Thoracic aorta (tissue), 2 donors: ENCODE measurements at regions not wholly inside any gene's neighbourhood (a gene's known extent, or its start where the extent isn't known, plus 50 kb on each side); places are given as distances from the start of the nearest gene placed in this dataset.

Source experiments
- ATAC-seq: fragments of 150-250 bp; one replicate; pipeline ENCODE4 v1.8.0; 2017; ENCODE audit warnings: low read depth; ENCODE audit not compliant: insufficient number of reproducible peaks, low FRiP score
- DNase-seq: peaks from one replicate; pipeline ENCODE4 v3.0.0-alpha.2; 2020; ENCODE audit warnings: low spot score
- H3K27ac ChIP-seq, 2 donors: fragments of 200-600 bp; sonication (generic); 1 replicate in 1 of 2; 2 replicates in 1 of 2; pipeline ENCODE4 v1.5.1; 2016; ENCODE audit warnings: mild to moderate bottlenecking in 2 of 2, moderate library complexity in 2 of 2
- H3K27me3 ChIP-seq: fragments of 200-600 bp; sonication (generic); replicated peaks from 2 replicates; pipeline ENCODE4 v1.6.0; 2016; ENCODE audit warnings: mild to moderate bottlenecking; ENCODE audit not compliant: insufficient read depth
- H3K36me3 ChIP-seq: fragments of 200-600 bp; sonication (generic); one replicate; pipeline ENCODE4 v1.5.1; 2016
- H3K4me1 ChIP-seq, 2 donors: fragments of 200-600 bp; sonication (generic); 1 replicate in 1 of 2; 2 replicates in 1 of 2; pipeline versions ENCODE4 v1.5.1 to v1.6.0; 2016; ENCODE audit warnings: low read depth in 2 of 2, mild to moderate bottlenecking in 1 of 2; ENCODE audit not compliant: control insufficient read depth in 1 of 2
- H3K4me3 ChIP-seq: fragments of 200-600 bp; sonication (generic); 2 replicates; pipeline ENCODE4 v1.5.1; 2016; ENCODE audit warnings: mild to moderate bottlenecking
- H3K9me3 ChIP-seq: fragments of 200-600 bp; sonication (generic); 2 replicates; pipeline ENCODE4 v1.5.1; 2016
- TF ChIP-seq, protein P1 (sequence below): fragments of 200-600 bp; sonication (generic); IDR thresholded peaks from one replicate; pipeline ENCODE4 v1.5.1; 2019; ENCODE audit warnings: antibody characterized with exemption

DNA sequence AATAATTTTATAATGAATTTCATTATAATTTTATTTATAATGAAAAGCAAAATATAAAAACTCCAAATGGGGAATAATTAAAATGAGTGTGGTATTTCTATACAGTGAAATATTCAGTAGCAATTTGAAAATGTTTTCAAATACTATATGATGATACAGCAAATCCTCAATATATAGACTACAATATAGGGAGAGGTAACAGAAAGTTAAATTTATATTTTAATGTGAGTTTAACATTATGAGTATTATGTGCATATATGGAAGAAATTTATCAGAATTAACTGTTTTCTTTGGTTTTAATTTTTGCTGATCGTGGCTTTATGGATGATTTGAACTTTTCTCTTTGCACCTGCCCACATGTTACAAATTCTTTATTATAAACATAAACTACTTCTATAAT lies 500.9 kb upstream of the ARRDC3 start:
- H3K4me1 ChIP-seq = no peaks in the 10 kb centered on the region
- H3K9me3 ChIP-seq = no peaks in the 10 kb centered on the region
- no peak for ATAC-seq
- no peak for DNase-seq
- no peaks in the 10 kb centered on the region for H3K36me3 ChIP-seq
- no peak overlapping the region for H3K27ac ChIP-seq
- no peak overlapping the region for H3K4me3 ChIP-seq
- TF ChIP-seq, protein P1, sequence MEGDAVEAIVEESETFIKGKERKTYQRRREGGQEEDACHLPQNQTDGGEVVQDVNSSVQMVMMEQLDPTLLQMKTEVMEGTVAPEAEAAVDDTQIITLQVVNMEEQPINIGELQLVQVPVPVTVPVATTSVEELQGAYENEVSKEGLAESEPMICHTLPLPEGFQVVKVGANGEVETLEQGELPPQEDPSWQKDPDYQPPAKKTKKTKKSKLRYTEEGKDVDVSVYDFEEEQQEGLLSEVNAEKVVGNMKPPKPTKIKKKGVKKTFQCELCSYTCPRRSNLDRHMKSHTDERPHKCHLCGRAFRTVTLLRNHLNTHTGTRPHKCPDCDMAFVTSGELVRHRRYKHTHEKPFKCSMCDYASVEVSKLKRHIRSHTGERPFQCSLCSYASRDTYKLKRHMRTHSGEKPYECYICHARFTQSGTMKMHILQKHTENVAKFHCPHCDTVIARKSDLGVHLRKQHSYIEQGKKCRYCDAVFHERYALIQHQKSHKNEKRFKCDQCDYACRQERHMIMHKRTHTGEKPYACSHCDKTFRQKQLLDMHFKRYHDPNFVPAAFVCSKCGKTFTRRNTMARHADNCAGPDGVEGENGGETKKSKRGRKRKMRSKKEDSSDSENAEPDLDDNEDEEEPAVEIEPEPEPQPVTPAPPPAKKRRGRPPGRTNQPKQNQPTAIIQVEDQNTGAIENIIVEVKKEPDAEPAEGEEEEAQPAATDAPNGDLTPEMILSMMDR = no peak
- H3K27me3 ChIP-seq = no peaks in the 10 kb centered on the region

DNA sequence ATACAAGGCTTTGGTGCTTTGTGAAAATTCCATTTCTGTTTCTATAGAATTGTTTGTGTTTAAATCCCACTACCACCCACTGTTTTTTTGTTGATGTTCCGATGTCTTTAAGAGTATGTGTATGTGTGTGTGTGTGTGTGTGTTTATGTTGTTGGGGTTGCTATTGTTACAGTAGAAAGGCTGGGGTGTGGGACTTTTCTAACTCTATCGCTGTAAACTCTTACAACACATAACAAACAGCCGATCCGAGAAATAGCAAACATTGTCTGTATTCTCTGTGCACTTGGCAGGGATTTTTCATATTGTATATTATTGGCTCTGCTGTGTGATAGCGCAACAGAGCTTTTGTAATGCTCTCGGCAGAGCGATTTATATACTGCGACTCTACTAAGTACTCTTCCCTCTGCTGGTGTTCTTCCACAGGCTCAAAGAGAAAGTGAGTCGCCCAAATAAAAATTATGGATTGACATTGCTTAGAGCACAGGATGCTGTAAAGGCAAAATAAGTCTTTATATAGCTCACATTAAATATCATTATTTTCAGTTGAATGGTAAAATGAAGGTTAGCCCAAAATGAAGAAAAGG lies 492.2 kb upstream of the ARRDC3 start:
- no peaks in the 10 kb centered on the region for H3K36me3 ChIP-seq
- ATAC-seq (no peak), DNase-seq (no peak)
- no peaks in the 10 kb centered on the region for H3K9me3 ChIP-seq
- H3K4me3 ChIP-seq = no peak overlapping the region
- H3K27ac ChIP-seq = no peak overlapping the region
- H3K4me1 ChIP-seq = no peaks in the 10 kb centered on the region
- TF ChIP-seq, protein P1 = no peak
- H3K27me3 ChIP-seq = no peaks in the 10 kb centered on the region

DNA sequence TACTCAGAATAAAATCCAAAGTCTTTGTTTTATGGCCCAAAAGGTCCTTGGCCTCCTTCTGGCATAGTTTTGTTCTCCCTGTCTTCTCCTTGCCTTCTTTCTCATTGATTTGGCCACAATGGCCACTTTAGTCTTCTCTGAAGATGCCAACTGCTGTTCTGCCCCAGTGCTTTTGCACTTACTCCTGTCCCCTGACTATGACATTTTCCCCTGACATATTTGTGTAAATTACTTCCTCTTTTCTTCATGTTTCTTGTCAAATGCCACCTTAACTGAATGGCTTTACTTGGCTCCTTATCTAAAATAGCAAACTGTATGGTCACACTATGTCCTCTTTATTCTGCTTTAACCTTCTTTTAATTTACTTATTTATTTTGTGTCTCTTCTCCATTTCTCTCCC lies 484.7 kb upstream of the ARRDC3 start:
- Histone ChIP-seq H3K36me3 (no peaks in the 10 kb centered on the region), H3K27ac (no peak overlapping the region), H3K4me3 (no peak overlapping the region), H3K9me3 (no peaks in the 10 kb centered on the region), H3K4me1 (no peaks in the 10 kb centered on the region), H3K27me3 (no peaks in the 10 kb centered on the region)
- ATAC-seq (no peak), DNase-seq (no peak)
- TF ChIP-seq, protein P1 = no peak

DNA sequence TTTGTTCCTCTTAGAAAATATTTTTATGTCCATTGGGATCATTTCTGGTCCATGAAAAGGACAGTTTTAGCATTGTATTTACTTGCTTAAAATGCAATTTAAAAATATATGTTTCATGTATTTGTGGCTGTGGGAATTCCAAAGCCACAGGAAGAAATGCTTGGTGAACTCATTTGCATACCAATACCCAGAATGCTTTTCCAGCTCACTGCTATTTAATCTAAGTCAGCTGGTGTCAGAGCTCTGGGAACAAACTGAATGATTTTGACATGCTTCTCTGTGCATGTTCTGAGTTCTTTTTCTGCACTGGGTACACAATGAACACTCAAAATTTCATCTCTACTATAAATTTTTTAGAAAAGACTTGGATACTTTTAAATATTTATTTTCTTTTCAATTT lies 482.8 kb upstream of the ARRDC3 start:
- Histone ChIP-seq H3K27me3 (no peaks in the 10 kb centered on the region), H3K4me3 (no peak overlapping the region), H3K27ac (no peak overlapping the region), H3K9me3 (no peaks in the 10 kb centered on the region), H3K36me3 (no peaks in the 10 kb centered on the region), H3K4me1 (no peaks in the 10 kb centered on the region)
- no peak for ATAC-seq
- no peak for DNase-seq
- TF ChIP-seq, protein P1 = no peak

DNA sequence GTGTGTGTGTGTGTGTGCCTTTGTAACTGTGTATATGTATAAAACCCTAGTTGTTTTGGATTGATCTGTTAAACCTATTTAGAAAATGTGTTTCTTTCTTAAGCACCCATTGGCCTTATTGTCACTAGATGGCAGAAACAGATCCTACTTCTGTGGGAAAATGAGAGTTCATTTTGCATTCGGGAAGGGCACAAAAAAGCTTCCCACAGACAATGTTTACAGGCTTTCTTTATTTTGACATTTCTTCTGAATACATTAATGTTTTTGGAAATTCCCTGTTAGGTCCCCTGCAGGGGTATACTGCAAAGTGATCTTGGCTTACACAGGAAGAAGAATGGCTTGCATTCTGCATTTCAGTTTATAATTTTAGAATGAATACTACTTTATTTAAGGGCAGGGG lies 481.8 kb upstream of the ARRDC3 start:
- no peaks in the 10 kb centered on the region for H3K9me3 ChIP-seq
- H3K4me1 ChIP-seq = no peaks in the 10 kb centered on the region
- TF ChIP-seq, protein P1 = no peak
- no peak overlapping the region for H3K27ac ChIP-seq
- no peaks in the 10 kb centered on the region for H3K27me3 ChIP-seq
- ATAC-seq (no peak), DNase-seq (no peak)
- H3K36me3 ChIP-seq = no peaks in the 10 kb centered on the region
- no peak overlapping the region for H3K4me3 ChIP-seq
